Left ventricle myocardium inferior (tissue), 1 donor: ENCODE measurements at regions not wholly inside any gene's neighbourhood (a gene's known extent, or its start where the extent isn't known, plus 50 kb on each side); places are given as distances from the start of the nearest gene placed in this dataset.

Source experiments
- DNase-seq: peaks from one replicate; pipeline ENCODE4 v3.0.0-alpha.2; 2020
- H3K27ac ChIP-seq: fragments of 200-600 bp; replicated peaks from 2 replicates; pipeline ENCODE4 v1.8.0; 2021
- H3K27me3 ChIP-seq: fragments of 200-600 bp; 2 replicates; pipeline ENCODE4 v1.8.0; 2021; ENCODE audit warnings: low read depth
- H3K36me3 ChIP-seq: fragments of 200-600 bp; 2 replicates; pipeline ENCODE4 v1.8.0; 2021
- H3K4me1 ChIP-seq: fragments of 200-600 bp; 2 replicates; pipeline ENCODE4 v1.8.0; 2021
- H3K4me3 ChIP-seq: fragments of 200-600 bp; 2 replicates; pipeline ENCODE4 v1.8.0; 2021; ENCODE audit warnings: mild to moderate bottlenecking, moderate library complexity
- H3K9me3 ChIP-seq: fragments of 200-600 bp; replicated peaks from 2 replicates; pipeline ENCODE4 v1.8.0; 2021
- intact Hi-C: fragments of 100-400 bp; cut with micrococcal nuclease; formaldehyde crosslinking; loops from one replicate; pipeline ENCODE4 v1.11.0; 2022
- TF ChIP-seq, protein P1 (sequence below): fragments of 200-600 bp; IDR thresholded peaks from 2 replicates; pipeline ENCODE4 v1.8.0; 2021; ENCODE audit warnings: antibody characterized with exemption, mild to moderate bottlenecking, borderline replicate concordance
- donor health status: DM: no; HTN: yes; CAD: no; lungs with severe emphysema.

DNA sequence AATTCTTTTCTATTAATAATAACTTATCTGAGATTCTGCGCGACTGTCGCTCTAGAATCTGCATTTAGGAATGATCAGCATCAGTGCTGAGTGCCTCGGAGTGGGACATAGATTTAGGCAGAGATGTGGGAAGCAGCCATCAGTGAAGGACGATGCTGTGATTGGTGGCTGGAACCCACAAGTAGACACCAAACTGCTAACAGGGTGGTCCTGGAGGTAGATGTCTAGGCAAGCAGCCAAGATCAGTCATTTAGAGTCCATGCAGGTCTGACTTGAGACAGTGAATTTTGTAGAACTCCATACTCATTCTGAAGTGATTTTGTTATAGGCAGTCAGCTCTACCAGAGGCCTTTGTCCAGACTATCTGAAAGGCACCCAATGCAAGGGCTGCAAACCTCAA, 51.8 kb upstream of the LYST start:
- H3K27me3 ChIP-seq = no peaks in the 10 kb centered on the region
- no peak overlapping the region for H3K27ac ChIP-seq
- H3K36me3 ChIP-seq = no peaks in the 10 kb centered on the region
- no peaks in the 10 kb centered on the region for H3K9me3 ChIP-seq
- intact Hi-C loops = no loop called here
- DNase-seq = no peak
- peaks cover 28% of the 10 kb centered on the region for H3K4me1 ChIP-seq
- H3K4me3 ChIP-seq = no peak overlapping the region
- TF ChIP-seq, protein P1, sequence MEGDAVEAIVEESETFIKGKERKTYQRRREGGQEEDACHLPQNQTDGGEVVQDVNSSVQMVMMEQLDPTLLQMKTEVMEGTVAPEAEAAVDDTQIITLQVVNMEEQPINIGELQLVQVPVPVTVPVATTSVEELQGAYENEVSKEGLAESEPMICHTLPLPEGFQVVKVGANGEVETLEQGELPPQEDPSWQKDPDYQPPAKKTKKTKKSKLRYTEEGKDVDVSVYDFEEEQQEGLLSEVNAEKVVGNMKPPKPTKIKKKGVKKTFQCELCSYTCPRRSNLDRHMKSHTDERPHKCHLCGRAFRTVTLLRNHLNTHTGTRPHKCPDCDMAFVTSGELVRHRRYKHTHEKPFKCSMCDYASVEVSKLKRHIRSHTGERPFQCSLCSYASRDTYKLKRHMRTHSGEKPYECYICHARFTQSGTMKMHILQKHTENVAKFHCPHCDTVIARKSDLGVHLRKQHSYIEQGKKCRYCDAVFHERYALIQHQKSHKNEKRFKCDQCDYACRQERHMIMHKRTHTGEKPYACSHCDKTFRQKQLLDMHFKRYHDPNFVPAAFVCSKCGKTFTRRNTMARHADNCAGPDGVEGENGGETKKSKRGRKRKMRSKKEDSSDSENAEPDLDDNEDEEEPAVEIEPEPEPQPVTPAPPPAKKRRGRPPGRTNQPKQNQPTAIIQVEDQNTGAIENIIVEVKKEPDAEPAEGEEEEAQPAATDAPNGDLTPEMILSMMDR = no peak

GRCh38 chr1:235918032-235918431, 51.3 kb upstream of the LYST start:
- Histone ChIP-seq H3K27me3 (no peaks in the 10 kb centered on the region), H3K27ac (peak overlapping the region; percentile 74), H3K4me3 (no peak overlapping the region), H3K9me3 (no peaks in the 10 kb centered on the region), H3K36me3 (no peaks in the 10 kb centered on the region), H3K4me1 (peaks cover 25% of the 10 kb centered on the region)
- DNase-seq = no peak
- intact Hi-C loops = no loop called here
- TF ChIP-seq, protein P1 = no peak

GRCh38 chr1:235917267-235917811, 50.6 kb upstream of the LYST start:
- H3K9me3 ChIP-seq = no peaks in the 10 kb centered on the region
- peaks cover 25% of the 10 kb centered on the region for H3K4me1 ChIP-seq
- no peaks in the 10 kb centered on the region for H3K27me3 ChIP-seq
- no peaks in the 10 kb centered on the region for H3K36me3 ChIP-seq
- DNase-seq = peak; percentile 59
- intact Hi-C loops = no loop called here
- H3K4me3 ChIP-seq = no peak overlapping the region
- TF ChIP-seq, protein P1 = no peak
- peak overlapping the region; percentile 74 for H3K27ac ChIP-seq
